OCI-LY1 (cell line): ENCODE measurements at regions not wholly inside any gene's neighbourhood (a gene's known extent, or its start where the extent isn't known, plus 50 kb on each side); places are given as distances from the start of the nearest gene placed in this dataset.

ENCODE experiments used
- EZH2 ChIP-seq: fragments of 200-600 bp; sonication (generic), shearing (Covaris generic); IDR thresholded peaks from 2 replicates; pipeline ENCODE4 v1.8.0; 2017; ENCODE audit warnings: borderline replicate concordance, mixed run types, mild to moderate bottlenecking, antibody characterized with exemption, low read length, moderate library complexity, mixed read lengths
- TF ChIP-seq, protein P1 (sequence below): fragments of 200-600 bp; sonication (generic), shearing (Covaris generic); IDR thresholded peaks from 2 replicates; pipeline ENCODE4 v1.5.1; 2017; ENCODE audit warnings: mild to moderate bottlenecking, antibody characterized with exemption, low read length, moderate library complexity, mixed read lengths

DNA sequence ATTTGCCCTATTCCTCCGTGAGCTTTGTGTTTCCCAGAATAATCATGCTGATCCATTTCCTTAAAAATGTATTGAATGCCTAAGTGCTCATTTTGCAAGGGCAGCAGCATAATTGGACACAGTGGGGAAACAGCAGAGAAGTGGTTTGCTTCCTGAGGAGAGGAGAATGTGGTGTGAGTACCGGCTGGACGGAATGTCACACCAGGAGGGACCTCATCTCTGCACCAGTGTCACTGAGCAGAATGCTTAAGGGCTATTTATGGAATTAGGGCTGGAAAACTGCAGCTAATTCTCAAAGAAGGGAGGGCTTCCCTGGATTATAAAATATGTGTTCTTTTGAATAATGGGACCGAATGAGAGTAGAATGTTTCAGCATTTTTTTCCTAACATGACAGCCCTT lies 1100.6 kb upstream of the RBFOX1 start:
- TF ChIP-seq, protein P1, sequence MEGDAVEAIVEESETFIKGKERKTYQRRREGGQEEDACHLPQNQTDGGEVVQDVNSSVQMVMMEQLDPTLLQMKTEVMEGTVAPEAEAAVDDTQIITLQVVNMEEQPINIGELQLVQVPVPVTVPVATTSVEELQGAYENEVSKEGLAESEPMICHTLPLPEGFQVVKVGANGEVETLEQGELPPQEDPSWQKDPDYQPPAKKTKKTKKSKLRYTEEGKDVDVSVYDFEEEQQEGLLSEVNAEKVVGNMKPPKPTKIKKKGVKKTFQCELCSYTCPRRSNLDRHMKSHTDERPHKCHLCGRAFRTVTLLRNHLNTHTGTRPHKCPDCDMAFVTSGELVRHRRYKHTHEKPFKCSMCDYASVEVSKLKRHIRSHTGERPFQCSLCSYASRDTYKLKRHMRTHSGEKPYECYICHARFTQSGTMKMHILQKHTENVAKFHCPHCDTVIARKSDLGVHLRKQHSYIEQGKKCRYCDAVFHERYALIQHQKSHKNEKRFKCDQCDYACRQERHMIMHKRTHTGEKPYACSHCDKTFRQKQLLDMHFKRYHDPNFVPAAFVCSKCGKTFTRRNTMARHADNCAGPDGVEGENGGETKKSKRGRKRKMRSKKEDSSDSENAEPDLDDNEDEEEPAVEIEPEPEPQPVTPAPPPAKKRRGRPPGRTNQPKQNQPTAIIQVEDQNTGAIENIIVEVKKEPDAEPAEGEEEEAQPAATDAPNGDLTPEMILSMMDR, result no peak
- no peak for TF ChIP-seq EZH2
